GM19397 (cell line): ENCODE measurements at regions not wholly inside any gene's neighbourhood (a gene's known extent, or its start where the extent isn't known, plus 50 kb on each side); places are given as distances from the start of the nearest gene placed in this dataset.

Source experiments
- ATAC-seq: cut with Tn5 transposase; IDR thresholded peaks from one replicate; pipeline ENCODE4 v1.9.1; 2021; ENCODE audit warnings: mild to moderate bottlenecking, moderate library complexity; ENCODE audit not compliant: unreplicated experiment

- ATAC-seq = no peak
Observed at GRCh38 chr13:105665284-105665683, 870.2 kb downstream of the EFNB2 start.

DNA sequence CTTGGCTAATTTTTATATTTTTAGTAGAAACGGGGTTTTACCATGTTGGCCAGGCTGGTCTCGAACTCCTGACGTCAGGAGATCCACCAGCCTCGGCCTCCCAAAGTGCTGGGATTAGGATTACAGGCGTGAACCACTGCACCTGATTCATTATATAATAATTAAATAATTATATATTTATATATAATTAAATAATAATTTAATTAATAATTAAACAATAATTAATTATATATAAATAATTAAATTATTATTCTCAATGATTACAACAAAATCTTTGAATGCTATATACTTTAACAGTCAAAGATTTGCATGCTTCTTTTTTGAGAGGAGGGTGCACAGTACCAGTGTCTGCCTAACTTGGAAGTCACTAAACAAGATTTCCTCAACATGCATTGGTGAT, 872.3 kb downstream of the EFNB2 start:
- ATAC-seq = no peak

GRCh38 chr13:105660561-105660960, 874.9 kb downstream of the EFNB2 start:
- no peak for ATAC-seq

GRCh38 chr13:105658431-105658830, 877.0 kb downstream of the EFNB2 start:
- no peak for ATAC-seq

DNA sequence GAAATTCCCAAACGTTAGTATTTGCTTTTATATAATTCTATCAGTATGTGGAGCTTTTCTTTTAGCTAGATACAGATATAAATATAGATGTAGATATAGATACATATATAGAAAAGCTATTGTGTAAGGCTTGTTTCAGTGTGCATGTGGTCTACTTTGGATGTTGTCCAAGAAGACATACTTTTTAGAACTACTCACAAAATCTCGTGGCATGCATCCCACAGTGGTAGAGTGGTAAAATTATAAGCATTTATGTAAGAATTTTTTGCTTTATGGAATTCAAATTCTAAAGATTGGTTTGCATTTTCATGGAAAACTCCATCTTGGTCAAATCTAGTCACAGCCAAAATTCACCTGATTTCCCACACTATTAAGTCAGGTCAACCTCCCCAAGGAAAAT, 880.4 kb downstream of the EFNB2 start:
- no peak for ATAC-seq

DNA sequence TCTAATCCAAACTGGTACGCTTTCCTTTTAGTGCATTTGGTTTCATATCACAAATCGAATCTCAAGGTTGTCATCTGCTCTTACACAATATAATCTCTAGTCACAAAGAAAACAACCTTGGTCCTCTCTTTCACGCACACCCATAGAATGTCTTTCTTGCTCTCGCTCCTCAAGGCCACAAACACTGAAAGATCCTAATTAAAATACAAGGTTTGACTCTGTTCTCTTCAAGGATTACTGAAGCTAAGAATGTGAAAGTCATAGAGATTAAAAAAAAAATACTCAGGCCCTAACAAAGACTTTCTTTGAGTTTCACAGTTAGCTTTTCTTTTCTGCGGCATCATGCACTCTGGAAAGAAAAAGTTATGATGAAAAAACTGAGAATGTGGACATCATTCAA, 891.5 kb downstream of the EFNB2 start:
- no peak for ATAC-seq

DNA sequence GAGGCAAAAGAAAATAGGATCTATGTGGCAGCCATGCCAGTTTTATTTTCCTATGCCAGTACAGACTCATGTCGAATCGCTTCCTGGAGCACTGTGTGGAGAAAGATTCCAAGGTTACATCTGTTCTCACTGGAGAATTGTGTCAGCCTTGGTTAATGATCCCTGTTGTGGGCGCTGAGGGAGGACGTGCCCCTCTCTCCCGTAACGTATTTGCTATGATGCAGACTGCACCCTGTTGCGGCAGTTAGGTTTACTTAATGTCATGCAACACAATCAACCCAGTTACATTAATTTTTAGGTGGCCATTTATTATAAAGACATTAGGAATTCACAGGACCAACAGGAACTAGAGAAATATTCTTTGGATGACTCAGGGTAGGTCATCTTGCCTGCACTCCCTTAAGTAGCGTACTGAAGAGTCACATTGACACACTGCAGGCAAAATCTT, 892.9 kb downstream of the EFNB2 start:
- no peak for ATAC-seq

- no peak for ATAC-seq
Observed at GRCh38 chr13:105641121-105641520, 894.3 kb downstream of the EFNB2 start.

GRCh38 chr13:105638426-105638825, 897.0 kb downstream of the EFNB2 start:
- no peak for ATAC-seq

GRCh38 chr13:105634059-105634458, 901.4 kb downstream of the EFNB2 start:
- ATAC-seq = no peak

- ATAC-seq = no peak
Observed at GRCh38 chr13:105630431-105630830, 905.0 kb downstream of the EFNB2 start.

DNA sequence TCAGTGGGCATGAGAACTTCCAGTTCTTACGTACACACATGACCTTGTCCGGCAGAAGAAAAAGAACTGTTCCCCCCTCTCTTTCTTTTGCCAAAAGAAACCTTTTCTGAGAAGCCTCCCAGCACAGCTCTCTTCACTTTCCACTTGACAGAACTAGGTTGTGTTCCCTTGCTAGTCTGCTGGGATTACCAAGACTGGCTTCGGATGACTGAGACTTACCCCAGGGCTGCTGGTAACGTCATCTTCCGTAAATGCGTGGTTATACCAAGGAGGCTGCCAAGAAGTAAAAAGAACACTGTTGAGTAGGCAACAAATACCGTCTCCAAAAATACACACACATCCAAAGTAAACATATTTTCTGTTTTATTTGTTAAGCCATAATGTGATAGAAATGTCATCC, 908.2 kb downstream of the EFNB2 start:
- no peak for ATAC-seq

- no peak for ATAC-seq
Observed at GRCh38 chr13:105625691-105626090, 909.8 kb downstream of the EFNB2 start.

- ATAC-seq = no peak
Observed at GRCh38 chr13:105616333-105617075, 919.0 kb downstream of the EFNB2 start.

- ATAC-seq = no peak
Observed at GRCh38 chr13:105612541-105612940, 922.9 kb downstream of the EFNB2 start.

- ATAC-seq = no peak
Observed at GRCh38 chr13:105611424-105611823, 924.0 kb downstream of the EFNB2 start.

DNA sequence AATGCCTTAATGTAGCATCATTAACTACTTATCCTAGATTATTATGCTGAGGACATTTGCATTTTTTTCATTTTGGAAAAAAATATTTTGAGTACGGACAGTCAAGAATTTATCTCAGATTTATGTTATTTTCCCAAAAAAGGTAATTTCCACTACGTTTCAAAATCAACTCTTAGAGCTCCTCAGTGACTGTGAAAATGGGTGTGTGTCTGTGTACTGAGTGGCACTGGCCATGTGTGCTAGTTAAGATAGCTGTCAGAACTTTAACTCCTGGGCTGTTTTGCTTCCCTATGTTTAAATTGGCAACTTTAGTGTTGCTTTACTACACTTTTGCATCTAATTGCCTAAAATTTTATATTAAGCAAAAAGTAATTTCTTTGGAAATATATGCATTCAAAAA, 927.4 kb downstream of the EFNB2 start:
- ATAC-seq = no peak

GRCh38 chr13:105607426-105607825, 928.0 kb downstream of the EFNB2 start:
- ATAC-seq = no peak

GRCh38 chr13:105607016-105607415, 928.4 kb downstream of the EFNB2 start:
- no peak for ATAC-seq

DNA sequence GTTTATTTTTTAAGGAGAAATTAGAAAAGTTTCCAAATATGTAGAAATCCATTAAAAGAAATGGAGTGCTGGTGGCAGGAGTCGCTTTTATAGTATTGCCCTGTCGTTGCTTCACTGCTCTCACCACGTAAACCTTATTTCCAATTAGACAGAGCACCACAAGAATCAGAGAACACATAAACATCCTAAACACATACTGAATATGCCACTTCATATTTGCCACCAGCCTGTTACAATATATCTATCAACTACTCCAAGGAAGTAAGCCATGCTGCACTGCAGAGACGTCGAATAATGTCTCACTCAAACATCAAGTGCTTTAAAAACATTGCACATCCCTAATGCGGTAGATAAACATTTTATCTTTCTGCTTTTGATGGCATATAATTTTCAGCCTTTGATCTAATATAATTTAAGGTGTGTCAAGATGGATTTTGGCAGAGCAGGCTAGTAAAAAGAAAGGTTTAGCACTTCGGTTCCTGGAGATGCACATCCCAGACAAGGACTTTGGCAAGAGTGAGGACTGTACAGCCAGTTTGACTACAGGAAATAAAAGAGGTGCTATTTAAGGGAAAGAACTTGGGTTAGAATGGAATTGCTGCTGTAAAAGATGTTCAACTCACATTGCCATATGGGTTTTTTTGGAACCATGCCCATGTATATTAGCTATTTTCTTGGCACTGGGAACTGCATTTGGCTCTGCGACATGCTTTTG, 932.3 kb downstream of the EFNB2 start:
- no peak for ATAC-seq

- no peak for ATAC-seq
Observed at GRCh38 chr13:105599477-105600037, 935.9 kb downstream of the EFNB2 start.

DNA sequence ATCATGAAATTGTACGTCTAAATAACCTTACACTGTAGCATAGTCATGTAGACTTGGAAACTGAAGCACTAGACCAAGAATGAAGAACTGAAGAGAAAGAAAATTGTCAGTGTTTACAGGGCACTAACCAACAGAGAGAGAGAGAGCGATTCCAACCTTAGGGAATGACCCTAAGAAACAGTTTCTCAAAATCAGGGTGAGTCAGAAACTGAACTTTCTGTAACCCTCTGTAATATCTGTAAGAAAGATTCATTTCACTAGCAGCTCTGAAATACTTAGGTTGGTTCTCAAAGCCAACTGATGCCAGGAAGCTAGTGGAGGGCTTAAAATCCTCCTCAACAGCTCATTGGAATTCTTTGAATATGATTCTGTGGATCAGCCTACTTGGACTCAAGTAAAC, 936.9 kb downstream of the EFNB2 start:
- no peak for ATAC-seq
